GM23338 (cell line): ENCODE measurements at regions not wholly inside any gene's neighbourhood (a gene's known extent, or its start where the extent isn't known, plus 50 kb on each side); places are given as distances from the start of the nearest gene placed in this dataset.

Source experiments
- ATAC-seq: fragments of 200-7000 bp; cut with Tn5 transposase; 3 replicates; pipeline ENCODE4 v1.9.1; 2020
- DNase-seq: peaks from one replicate; pipeline ENCODE4 v3.0.0-alpha.2; 2015; ENCODE audit warnings: low spot score
- H2AFZ ChIP-seq: fragments of 200-600 bp; sonication (generic); 2 replicates; pipeline ENCODE4 v1.8.0; 2016; ENCODE audit warnings: antibody characterized with exemption, mild to moderate bottlenecking, moderate library complexity
- H3F3A ChIP-seq: fragments of 200-600 bp; sonication (generic); replicated peaks from 2 replicates; pipeline ENCODE4 v1.8.0; 2017; ENCODE audit warnings: antibody characterized with exemption, mixed run types, low read depth
- H3K27ac ChIP-seq: fragments of 200-600 bp; sonication (generic); 2 replicates; pipeline ENCODE4 v1.6.1; 2016; ENCODE audit warnings: low read depth
- H3K27me3 ChIP-seq: fragments of 200-600 bp; sonication (generic); 2 replicates; pipeline ENCODE4 v1.8.0; 2016; ENCODE audit warnings: mild to moderate bottlenecking, mixed run types, moderate library complexity; ENCODE audit not compliant: insufficient read depth
- H3K36me3 ChIP-seq: fragments of 200-600 bp; sonication (generic); 2 replicates; pipeline ENCODE4 v1.8.0; 2016; ENCODE audit warnings: mild to moderate bottlenecking; ENCODE audit not compliant: insufficient read depth
- H3K4me1 ChIP-seq: fragments of 200-600 bp; sonication (generic); 2 replicates; pipeline ENCODE4 v1.8.0; 2016; ENCODE audit warnings: mild to moderate bottlenecking, moderate library complexity; ENCODE audit not compliant: insufficient read depth
- H3K4me2 ChIP-seq: fragments of 200-600 bp; sonication (generic); 2 replicates; pipeline ENCODE4 v1.7.1; 2017; ENCODE audit warnings: mixed run types
- H3K4me3 ChIP-seq: fragments of 200-600 bp; sonication (generic); 2 replicates; pipeline ENCODE4 v1.6.1; 2016; ENCODE audit warnings: mixed run types
- H3K79me2 ChIP-seq: fragments of 200-600 bp; sonication (generic); replicated peaks from 2 replicates; pipeline ENCODE4 v1.8.0; 2017; ENCODE audit warnings: mild to moderate bottlenecking; ENCODE audit not compliant: insufficient read depth
- H3K9me2 ChIP-seq: fragments of 200-600 bp; sonication (generic); 2 replicates; pipeline ENCODE4 v1.8.0; 2017; ENCODE audit not compliant: insufficient read depth
- H4K20me1 ChIP-seq: fragments of 200-600 bp; sonication (generic); replicated peaks from 2 replicates; pipeline ENCODE4 v1.8.0; 2017; ENCODE audit warnings: mild to moderate bottlenecking; ENCODE audit not compliant: insufficient read depth
- H3K27ac Mint-ChIP-seq: 2 replicates; pipeline ENCODE4 v1.8.0; 2020; ENCODE audit warnings: inconsistent platforms, mild to moderate bottlenecking, moderate library complexity, mixed read lengths
- H3K27me3 Mint-ChIP-seq: 3 replicates; pipeline ENCODE4 v1.8.0; 2022; ENCODE audit warnings: low read depth, mild to moderate bottlenecking, moderate library complexity, mixed read lengths, inconsistent platforms; ENCODE audit not compliant: insufficient read depth, poor library complexity
- H3K36me3 Mint-ChIP-seq: 3 replicates; pipeline ENCODE4 v1.8.0; 2021; ENCODE audit warnings: low read depth, mild to moderate bottlenecking, inconsistent platforms, moderate library complexity, mixed read lengths
- H3K4me1 Mint-ChIP-seq: 3 replicates; pipeline ENCODE4 v1.8.0; 2020; ENCODE audit warnings: mild to moderate bottlenecking, inconsistent platforms, mixed read lengths
- H3K4me3 Mint-ChIP-seq: 3 replicates; pipeline ENCODE4 v1.8.0; 2021; ENCODE audit warnings: moderate library complexity, mild to moderate bottlenecking, inconsistent platforms, mixed read lengths
- H3K9me3 Mint-ChIP-seq: 3 replicates; pipeline ENCODE4 v1.8.0; 2020; ENCODE audit warnings: moderate library complexity, mild to moderate bottlenecking, inconsistent platforms, mixed read lengths
- CREB1 ChIP-seq: fragments of 250-450 bp; sonication (Bioruptor Pico); IDR thresholded peaks from 2 replicates; pipeline ENCODE4 v1.5.0; 2020; ENCODE audit warnings: low read depth, mild to moderate bottlenecking, moderate library complexity
- ETS1 ChIP-seq: IDR thresholded peaks from 2 replicates; pipeline ENCODE4 v1.6.1; 2016; ENCODE audit warnings: antibody characterized with exemption
- ZNF462 ChIP-seq: fragments of 250-450 bp; sonication (Bioruptor Pico); IDR thresholded peaks from 2 replicates; pipeline ENCODE4 v1.5.0; 2020; ENCODE audit warnings: mild to moderate bottlenecking, moderate library complexity

GRCh38 chr2:39494784-39495251, 57.7 kb upstream of the MAP4K3 start:
- peak; percentile 55 for ATAC-seq
- no peak overlapping the region for H3K4me2 ChIP-seq
- peaks cover 2% of the 10 kb centered on the region for H3K27me3 Mint-ChIP-seq
- peak overlapping the region; percentile 83 for H3K27ac Mint-ChIP-seq
- H3K36me3 Mint-ChIP-seq: no peaks in the 10 kb centered on the region; the same call in 2 of the 3 replicates
- H3K27me3 ChIP-seq: no peaks in the 10 kb centered on the region
- H2AFZ ChIP-seq: no peak overlapping the region
- no peaks in the 10 kb centered on the region for H3F3A ChIP-seq
- H3K27ac ChIP-seq: no peak overlapping the region; the same call in 1 of the 2 replicates
- no peak overlapping the region for H3K4me3 ChIP-seq
- peaks cover 17% of the 10 kb centered on the region for H3K4me1 ChIP-seq
- no peaks in the 10 kb centered on the region for H3K9me2 ChIP-seq
- H4K20me1 ChIP-seq: no peaks in the 10 kb centered on the region
- peaks cover 18% of the 10 kb centered on the region for H3K4me1 Mint-ChIP-seq
- no peaks in the 10 kb centered on the region for H3K79me2 ChIP-seq
- no peak overlapping the region for H3K4me3 Mint-ChIP-seq
- TF ChIP-seq CREB1 (CRISPR knock-in tag) (peak; percentile 46; the same call in 1 of the 2 replicates), ZNF462 (CRISPR knock-in tag) (peak; percentile 16; the same call in 1 of the 2 replicates), ETS1 (no peak)
- no peaks in the 10 kb centered on the region; the same call in 2 of the 3 replicates for H3K9me3 Mint-ChIP-seq
- DNase-seq: peak; percentile 51
- no peaks in the 10 kb centered on the region for H3K36me3 ChIP-seq
